SK-N-SH (cell line): ENCODE measurements at regions not wholly inside any gene's neighbourhood (a gene's known extent, or its start where the extent isn't known, plus 50 kb on each side); places are given as distances from the start of the nearest gene placed in this dataset.

Experiments used
- CTCF ChIA-PET: fragments of 300-600, 350-600 bp; formaldehyde crosslinking; extraction: SDS; loops from one replicate; lab custom pipeline; 2021; lab: Yijun Ruan, JAX
- POLR2A ChIA-PET: fragments of 350-600 bp; sonication (Branson Sonifier 250); formaldehyde crosslinking; extraction: SDS; loops from one replicate; lab custom pipeline; 2020; ENCODE audit warnings: antibody characterized with exemption, inconsistent platforms; lab: Yijun Ruan, JAX
- DNase-seq: peaks from one replicate; pipeline ENCODE4 v3.0.0; 2012
- H2AFZ ChIP-seq: fragments of 200-600 bp; sonication (generic); 2 replicates; pipeline ENCODE4 v1.8.1; 2016; ENCODE audit warnings: antibody characterized with exemption, mild to moderate bottlenecking, low read depth
- H3F3A ChIP-seq: fragments of 200-600 bp; sonication (generic); replicated peaks from 2 replicates; pipeline ENCODE3; 2016; ENCODE audit warnings: antibody characterized with exemption, mild to moderate bottlenecking; ENCODE audit not compliant: insufficient read depth
- H3K27ac ChIP-seq, 2 experiments: fragments of 200-500 bp in 1 of 2; fragments of 200-600 bp in 1 of 2; sonication (Bioruptor generic) in 1 of 2; sonication (generic), shearing (Covaris generic) in 1 of 2; 2 replicates each; pipeline versions ENCODE4 v1.5.1 to v1.6.1; 2014 to 2016; ENCODE audit warnings: low read depth in 2 of 2, inconsistent platforms in 1 of 2, low read length in 1 of 2, mild to moderate bottlenecking in 1 of 2, mixed read lengths in 1 of 2
- H3K27me3 ChIP-seq: fragments of 200-600 bp; sonication (generic), shearing (Covaris generic); 2 replicates; pipeline ENCODE4 v1.6.1; 2016; ENCODE audit warnings: mixed run types; ENCODE audit not compliant: insufficient read depth
- H3K36me3 ChIP-seq, 2 experiments: fragments of 200-500 bp in 1 of 2; fragments of 200-600 bp in 1 of 2; sonication (Bioruptor generic) in 1 of 2; sonication (generic) in 1 of 2; replicated peaks in 1 of 2; 2 replicates each; pipeline versions ENCODE3 to v1.5.1; 2014 to 2016; ENCODE audit warnings: low read length in 1 of 2, mild to moderate bottlenecking in 1 of 2; ENCODE audit not compliant: insufficient read depth in 2 of 2, control insufficient read depth in 1 of 2
- H3K4me1 ChIP-seq, 2 experiments: fragments of 200-500 bp in 1 of 2; fragments of 200-600 bp in 1 of 2; sonication (Bioruptor generic) in 1 of 2; sonication (generic), shearing (Covaris generic) in 1 of 2; 2 replicates each; pipeline versions ENCODE4 v1.5.1 to v1.6.1; 2014 to 2016; ENCODE audit warnings: low read depth in 1 of 2, low read length in 1 of 2, mixed run types in 1 of 2; ENCODE audit not compliant: insufficient read depth in 2 of 2, control insufficient read depth in 1 of 2
- H3K4me2 ChIP-seq: fragments of 200-600 bp; sonication (generic), shearing (Covaris generic); 2 replicates; pipeline ENCODE4 v1.6.1; 2017; ENCODE audit warnings: mixed run types
- H3K4me3 ChIP-seq, 2 experiments: fragments of 200-500 bp in 1 of 2; fragments of 200-600 bp in 1 of 2; sonication (Bioruptor generic) in 1 of 2; sonication (generic), shearing (Covaris generic) in 1 of 2; 2 replicates each; pipeline versions ENCODE4 v1.5.1 to v1.8.1; 2014 to 2016; ENCODE audit warnings: low read depth in 2 of 2, inconsistent platforms in 1 of 2, low read length in 1 of 2, mild to moderate bottlenecking in 1 of 2, mixed read lengths in 1 of 2, moderate library complexity in 1 of 2
- H3K79me2 ChIP-seq: fragments of 200-600 bp; sonication (generic); 2 replicates; pipeline ENCODE4 v1.8.1; 2017; ENCODE audit warnings: mild to moderate bottlenecking; ENCODE audit not compliant: insufficient read depth
- H3K9ac ChIP-seq: fragments of 200-600 bp; sonication (generic); 2 replicates; pipeline ENCODE4 v1.6.1; 2017; ENCODE audit warnings: mixed run types
- H3K9me2 ChIP-seq: fragments of 200-600 bp; sonication (generic); 2 replicates; pipeline ENCODE4 v1.6.1; 2017; ENCODE audit warnings: mixed run types
- H3K9me3 ChIP-seq: fragments of 200-600 bp; sonication (generic); 2 replicates; pipeline ENCODE4 v1.6.1; 2017; ENCODE audit warnings: mixed run types, mild to moderate bottlenecking, moderate library complexity
- H4K20me1 ChIP-seq: fragments of 200-600 bp; sonication (generic); 2 replicates; pipeline ENCODE4 v1.6.1; 2017; ENCODE audit warnings: mild to moderate bottlenecking, mixed run types; ENCODE audit not compliant: insufficient read depth
- ELF1 ChIP-seq: IDR thresholded peaks from 2 replicates; pipeline ENCODE4 v1.4.0; 2012
- FOXM1 ChIP-seq: IDR thresholded peaks from 2 replicates; pipeline ENCODE4 v1.4.0; 2012; ENCODE audit warnings: low read depth, mild to moderate bottlenecking
- GABPA ChIP-seq: IDR thresholded peaks from 2 replicates; pipeline ENCODE4 v1.4.0; 2012; ENCODE audit warnings: low read depth, mild to moderate bottlenecking
- JUND ChIP-seq: IDR thresholded peaks from 2 replicates; pipeline ENCODE4 v1.4.0; 2012
- MXI1 ChIP-seq: IDR thresholded peaks from 2 replicates; pipeline ENCODE4 v1.6.1; 2012; ENCODE audit warnings: mild to moderate bottlenecking, low read depth, low read length, improper control_type of control experiment
- POLR2AphosphoS5 ChIP-seq: IDR thresholded peaks from 2 replicates; pipeline ENCODE4 v1.6.1; 2012; ENCODE audit warnings: low read depth, low read length
- RCOR1 ChIP-seq: fragments of 150-350 bp; IDR thresholded peaks from 2 replicates; pipeline ENCODE4 v1.6.1; 2017; ENCODE audit warnings: antibody characterized with exemption, low read length
- SIN3A ChIP-seq: IDR thresholded peaks from 2 replicates; pipeline ENCODE4 v1.6.1; 2012; ENCODE audit warnings: low read depth, mild to moderate bottlenecking, low read length, moderate library complexity, borderline replicate concordance
- TAF1 ChIP-seq: IDR thresholded peaks from 2 replicates; pipeline ENCODE4 v1.6.1; 2012; ENCODE audit warnings: low read depth, mild to moderate bottlenecking, low read length, moderate library complexity, borderline replicate concordance
- TEAD4 ChIP-seq: IDR thresholded peaks from 2 replicates; pipeline ENCODE4 v1.4.0; 2012; ENCODE audit warnings: mild to moderate bottlenecking, borderline replicate concordance; ENCODE audit not compliant: insufficient read depth
- YY1 ChIP-seq: IDR thresholded peaks from 2 replicates; pipeline ENCODE4 v1.4.0; 2012; ENCODE audit warnings: low read depth, mild to moderate bottlenecking
- WGBS: methylation state at CpG from one replicate; pipeline ENCODE4 v1.1.6; 2017; ENCODE audit warnings: low lambda C conversion rate; 5-methylcytosine and 5-hydroxymethylcytosine counted together
- TF ChIP-seq, protein P1 (sequence below): IDR thresholded peaks from 2 replicates; pipeline ENCODE4 v1.4.0; 2012; ENCODE audit warnings: low read depth, borderline replicate concordance
- TF ChIP-seq, protein P2 (sequence below): IDR thresholded peaks from 2 replicates; pipeline ENCODE4 v1.6.1; 2012; ENCODE audit warnings: mild to moderate bottlenecking, low read depth, low read length, moderate library complexity

DNA sequence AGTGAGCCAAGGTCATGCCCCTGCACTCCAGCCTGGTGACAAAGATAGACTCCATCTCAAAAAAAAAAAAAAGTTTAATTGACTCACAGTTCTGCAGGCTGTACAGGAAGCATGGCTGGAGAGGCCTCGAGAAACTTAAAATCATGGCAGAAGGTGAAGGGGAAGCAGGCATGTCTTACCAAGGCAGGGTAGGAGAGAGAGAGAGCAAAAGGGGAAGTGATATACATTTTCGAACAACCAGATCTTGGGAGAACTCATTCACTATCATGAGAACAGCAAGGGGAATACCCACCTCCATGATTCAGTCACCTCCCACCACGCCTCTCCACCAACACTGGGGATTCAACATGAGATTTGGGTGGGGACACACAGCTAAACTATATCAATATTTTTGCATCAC lies 315.2 kb upstream of the HTR2C start:
- Histone ChIP-seq H3K9me2 (no peaks in the 10 kb centered on the region), H3K9me3 (no peaks in the 10 kb centered on the region), H3K27me3 (peaks cover 7% of the 10 kb centered on the region; the same call in 1 of the 2 replicates), H3K36me3 (no peaks in the 10 kb centered on the region), H3K4me1 (no peaks in the 10 kb centered on the region), H3K4me3 (no peak overlapping the region), H3K9ac (no peak overlapping the region), H3K4me2 (no peak overlapping the region), H4K20me1 (no peaks in the 10 kb centered on the region), H2AFZ (no peak overlapping the region), H3K27ac (no peak overlapping the region), H3K79me2 (no peaks in the 10 kb centered on the region), H3F3A (no peaks in the 10 kb centered on the region)
- 34% methylated on average over 3 of the region's 3 CpGs for WGBS
- TF ChIP-seq TEAD4: no peak
- TF ChIP-seq, protein P1, sequence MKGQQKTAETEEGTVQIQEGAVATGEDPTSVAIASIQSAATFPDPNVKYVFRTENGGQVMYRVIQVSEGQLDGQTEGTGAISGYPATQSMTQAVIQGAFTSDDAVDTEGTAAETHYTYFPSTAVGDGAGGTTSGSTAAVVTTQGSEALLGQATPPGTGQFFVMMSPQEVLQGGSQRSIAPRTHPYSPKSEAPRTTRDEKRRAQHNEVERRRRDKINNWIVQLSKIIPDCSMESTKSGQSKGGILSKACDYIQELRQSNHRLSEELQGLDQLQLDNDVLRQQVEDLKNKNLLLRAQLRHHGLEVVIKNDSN: no peak
- TF ChIP-seq, protein P2, sequence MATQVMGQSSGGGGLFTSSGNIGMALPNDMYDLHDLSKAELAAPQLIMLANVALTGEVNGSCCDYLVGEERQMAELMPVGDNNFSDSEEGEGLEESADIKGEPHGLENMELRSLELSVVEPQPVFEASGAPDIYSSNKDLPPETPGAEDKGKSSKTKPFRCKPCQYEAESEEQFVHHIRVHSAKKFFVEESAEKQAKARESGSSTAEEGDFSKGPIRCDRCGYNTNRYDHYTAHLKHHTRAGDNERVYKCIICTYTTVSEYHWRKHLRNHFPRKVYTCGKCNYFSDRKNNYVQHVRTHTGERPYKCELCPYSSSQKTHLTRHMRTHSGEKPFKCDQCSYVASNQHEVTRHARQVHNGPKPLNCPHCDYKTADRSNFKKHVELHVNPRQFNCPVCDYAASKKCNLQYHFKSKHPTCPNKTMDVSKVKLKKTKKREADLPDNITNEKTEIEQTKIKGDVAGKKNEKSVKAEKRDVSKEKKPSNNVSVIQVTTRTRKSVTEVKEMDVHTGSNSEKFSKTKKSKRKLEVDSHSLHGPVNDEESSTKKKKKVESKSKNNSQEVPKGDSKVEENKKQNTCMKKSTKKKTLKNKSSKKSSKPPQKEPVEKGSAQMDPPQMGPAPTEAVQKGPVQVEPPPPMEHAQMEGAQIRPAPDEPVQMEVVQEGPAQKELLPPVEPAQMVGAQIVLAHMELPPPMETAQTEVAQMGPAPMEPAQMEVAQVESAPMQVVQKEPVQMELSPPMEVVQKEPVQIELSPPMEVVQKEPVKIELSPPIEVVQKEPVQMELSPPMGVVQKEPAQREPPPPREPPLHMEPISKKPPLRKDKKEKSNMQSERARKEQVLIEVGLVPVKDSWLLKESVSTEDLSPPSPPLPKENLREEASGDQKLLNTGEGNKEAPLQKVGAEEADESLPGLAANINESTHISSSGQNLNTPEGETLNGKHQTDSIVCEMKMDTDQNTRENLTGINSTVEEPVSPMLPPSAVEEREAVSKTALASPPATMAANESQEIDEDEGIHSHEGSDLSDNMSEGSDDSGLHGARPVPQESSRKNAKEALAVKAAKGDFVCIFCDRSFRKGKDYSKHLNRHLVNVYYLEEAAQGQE: no peak
- no peak for TF ChIP-seq MXI1
- TF ChIP-seq ELF1: no peak
- no peak for TF ChIP-seq SIN3A
- no peak for TF ChIP-seq FOXM1
- TF ChIP-seq POLR2AphosphoS5: no peak
- no peak for TF ChIP-seq TAF1
- no peak for TF ChIP-seq JUND
- TF ChIP-seq GABPA: no peak
- TF ChIP-seq YY1: no peak
- CTCF ChIA-PET: no interaction called here
- POLR2A ChIA-PET: no interaction called here
- no peak for DNase-seq

DNA sequence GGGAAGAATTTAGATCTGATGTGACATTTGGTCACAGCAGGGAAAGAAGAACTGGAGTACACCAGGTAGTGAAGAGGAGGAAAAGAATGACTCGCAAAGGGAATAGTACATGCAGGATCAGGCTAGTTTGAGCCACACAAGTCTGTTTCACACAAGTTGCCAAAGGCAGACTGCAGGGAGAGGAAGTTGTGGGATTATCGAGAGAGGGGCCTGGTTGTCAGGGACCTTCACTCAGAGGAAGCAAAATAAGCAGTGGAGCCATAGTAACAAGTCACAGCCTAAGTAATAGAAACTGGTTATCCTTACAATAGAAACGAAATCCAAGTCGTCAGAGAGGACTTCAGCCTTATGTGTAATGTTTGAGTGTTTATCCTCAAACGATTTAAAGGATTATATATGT lies 316.7 kb upstream of the HTR2C start:
- H3K27ac ChIP-seq: no peak overlapping the region
- TF ChIP-seq JUND (no peak), RCOR1 (no peak), SIN3A (no peak)
- TF ChIP-seq, protein P2: no peak
- H3F3A ChIP-seq: no peaks in the 10 kb centered on the region
- no peaks in the 10 kb centered on the region for H3K9me2 ChIP-seq
- no peaks in the 10 kb centered on the region for H3K4me1 ChIP-seq
- 23% methylated on average over 5 of the region's 5 CpGs for WGBS
- no peaks in the 10 kb centered on the region for H3K79me2 ChIP-seq
- ChIA-PET POLR2A (no interaction called here), CTCF (no interaction called here)
- DNase-seq: no peak
- H3K4me3 ChIP-seq: no peak overlapping the region
- H3K4me2 ChIP-seq: no peak overlapping the region
- no peaks in the 10 kb centered on the region for H4K20me1 ChIP-seq
- no peaks in the 10 kb centered on the region for H3K36me3 ChIP-seq
- H2AFZ ChIP-seq: no peak overlapping the region
- no peaks in the 10 kb centered on the region for H3K9me3 ChIP-seq
- H3K9ac ChIP-seq: no peak overlapping the region
- H3K27me3 ChIP-seq: peaks cover 7% of the 10 kb centered on the region; the same call in 1 of the 2 replicates
